Esophagus squamous epithelium (tissue), 4 donors: ENCODE measurements at regions not wholly inside any gene's neighbourhood (a gene's known extent, or its start where the extent isn't known, plus 50 kb on each side); places are given as distances from the start of the nearest gene placed in this dataset.

Experiments used
- POLR2A ChIP-seq, 4 donors: fragments of 450-650 bp; IDR thresholded peaks; one replicate each; pipeline ENCODE4 v1.6.1; 2017; ENCODE audit warnings: antibody characterized with exemption in 4 of 4, mild to moderate bottlenecking in 4 of 4, moderate library complexity in 3 of 4
- TF ChIP-seq, protein P1 (sequence below), 6 experiments: fragments of 450-650 bp in 4 of 6; fragments of 200-600 bp in 2 of 6; sonication (generic) in 2 of 6; IDR thresholded peaks; one replicate each; pipeline ENCODE4 v1.5.1; 2016 to 2019; ENCODE audit warnings: antibody characterized with exemption in 6 of 6, mild to moderate bottlenecking in 4 of 6, moderate library complexity in 4 of 6

DNA sequence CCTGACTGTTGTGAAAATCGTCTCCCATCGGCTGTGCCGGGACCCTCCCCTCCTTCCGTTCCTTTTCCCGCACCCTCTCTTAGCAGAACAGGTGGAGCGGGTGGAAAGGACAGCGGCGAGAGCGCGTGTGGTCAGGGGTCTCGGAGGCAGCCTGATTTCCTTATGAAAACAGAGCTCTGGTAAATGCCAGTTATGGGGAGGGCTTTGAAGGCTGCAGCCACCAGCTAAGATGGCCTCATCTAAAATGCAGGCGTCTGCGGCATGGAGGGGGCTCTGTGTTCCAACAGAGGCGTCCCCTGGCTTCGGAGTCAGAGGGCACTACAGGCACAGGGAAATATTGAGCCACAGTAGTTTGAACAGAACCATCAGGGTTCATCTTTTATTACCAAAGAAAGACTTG, 93.8 kb upstream of the SOX1 start:
- TF ChIP-seq, protein P1, sequence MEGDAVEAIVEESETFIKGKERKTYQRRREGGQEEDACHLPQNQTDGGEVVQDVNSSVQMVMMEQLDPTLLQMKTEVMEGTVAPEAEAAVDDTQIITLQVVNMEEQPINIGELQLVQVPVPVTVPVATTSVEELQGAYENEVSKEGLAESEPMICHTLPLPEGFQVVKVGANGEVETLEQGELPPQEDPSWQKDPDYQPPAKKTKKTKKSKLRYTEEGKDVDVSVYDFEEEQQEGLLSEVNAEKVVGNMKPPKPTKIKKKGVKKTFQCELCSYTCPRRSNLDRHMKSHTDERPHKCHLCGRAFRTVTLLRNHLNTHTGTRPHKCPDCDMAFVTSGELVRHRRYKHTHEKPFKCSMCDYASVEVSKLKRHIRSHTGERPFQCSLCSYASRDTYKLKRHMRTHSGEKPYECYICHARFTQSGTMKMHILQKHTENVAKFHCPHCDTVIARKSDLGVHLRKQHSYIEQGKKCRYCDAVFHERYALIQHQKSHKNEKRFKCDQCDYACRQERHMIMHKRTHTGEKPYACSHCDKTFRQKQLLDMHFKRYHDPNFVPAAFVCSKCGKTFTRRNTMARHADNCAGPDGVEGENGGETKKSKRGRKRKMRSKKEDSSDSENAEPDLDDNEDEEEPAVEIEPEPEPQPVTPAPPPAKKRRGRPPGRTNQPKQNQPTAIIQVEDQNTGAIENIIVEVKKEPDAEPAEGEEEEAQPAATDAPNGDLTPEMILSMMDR (IDR thresholded peaks at IDR 0.05), result no peak
- TF ChIP-seq POLR2A (IDR thresholded peaks at IDR 0.05), result no peak
